Amniotic epithelial cell (primary cell): ENCODE measurements at regions not wholly inside any gene's neighbourhood (a gene's known extent, or its start where the extent isn't known, plus 50 kb on each side); places are given as distances from the start of the nearest gene placed in this dataset.
"Not testable (repeated sequence)": the region's sequence is repeated elsewhere in the genome, so short reads cannot be mapped to it uniquely, and the experiment has no call there.

Experiments
- DNase-seq: peaks from one replicate; pipeline ENCODE4 v3.0.0-alpha.2; 2010; ENCODE audit warnings: low read depth

- no peak for DNase-seq
These were observed 364.3 kb downstream of the TMEM121 start for GRCh38 chr14:105890474-105891220.

- no peak for DNase-seq
These were observed 364.8 kb downstream of the TMEM121 start for GRCh38 chr14:105891221-105891602.

GRCh38 chr14:105891631-105892452, 365.5 kb downstream of the TMEM121 start:
- no peak for DNase-seq

- DNase-seq: not testable (repeated sequence)
These were observed 366.4 kb downstream of the TMEM121 start for GRCh38 chr14:105892453-105893441.

- not testable (repeated sequence) for DNase-seq
These were observed 367.3 kb downstream of the TMEM121 start for GRCh38 chr14:105893686-105894085.

- DNase-seq: no peak
These were observed 368.0 kb downstream of the TMEM121 start for GRCh38 chr14:105894125-105894977.

GRCh38 chr14:105894978-105895881, 368.8 kb downstream of the TMEM121 start:
- no peak for DNase-seq

- DNase-seq: not testable (repeated sequence)
These were observed 369.8 kb downstream of the TMEM121 start for GRCh38 chr14:105896206-105896605.

GRCh38 chr14:105896961-105897724, 370.8 kb downstream of the TMEM121 start:
- not testable (repeated sequence) for DNase-seq

- DNase-seq: no peak
These were observed 371.3 kb downstream of the TMEM121 start for GRCh38 chr14:105897725-105898113.

GRCh38 chr14:105898482-105899010, 372.2 kb downstream of the TMEM121 start:
- no peak for DNase-seq

- no peak for DNase-seq
These were observed 372.8 kb downstream of the TMEM121 start for GRCh38 chr14:105899071-105899641.

GRCh38 chr14:105899657-105900397, 373.4 kb downstream of the TMEM121 start:
- no peak for DNase-seq

- DNase-seq: no peak
These were observed 374.2 kb downstream of the TMEM121 start for GRCh38 chr14:105900398-105901160.

- no peak for DNase-seq
These were observed 374.8 kb downstream of the TMEM121 start for GRCh38 chr14:105901226-105901625.

GRCh38 chr14:105902131-105902898, 375.9 kb downstream of the TMEM121 start:
- DNase-seq: no peak

- not testable (repeated sequence) for DNase-seq
These were observed 376.4 kb downstream of the TMEM121 start for GRCh38 chr14:105902899-105903165.
